ENCODE measurements at regions not wholly inside any gene's neighbourhood (a gene's known extent, or its start where the extent isn't known, plus 50 kb on each side); places are given as distances from the start of the nearest gene placed in this dataset.

DNA sequence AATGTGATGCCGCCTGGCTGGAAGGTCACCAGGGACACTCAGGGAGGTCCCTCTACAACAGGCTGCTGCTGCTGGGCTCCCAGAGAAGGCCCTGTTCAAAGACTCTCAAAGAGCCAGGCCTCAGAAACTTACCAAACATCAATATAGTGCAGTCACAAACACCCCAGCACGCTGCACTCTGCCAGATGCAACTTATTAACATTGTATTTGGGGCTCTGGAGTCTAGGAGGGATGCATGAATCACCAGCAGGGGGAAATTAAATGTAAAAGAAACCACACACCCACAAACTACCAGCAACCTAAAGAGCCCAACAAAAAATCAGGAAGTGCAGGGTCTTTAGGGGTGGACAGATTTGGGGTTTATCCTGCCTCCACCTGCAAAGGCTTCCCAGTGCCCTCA is 74.6 kb upstream of the SPATA12 start:
- no peak overlapping the region for H3K4me3 ChIP-seq (ENCODE audit: low read depth, low read length)
- TF ChIP-seq, protein P1, sequence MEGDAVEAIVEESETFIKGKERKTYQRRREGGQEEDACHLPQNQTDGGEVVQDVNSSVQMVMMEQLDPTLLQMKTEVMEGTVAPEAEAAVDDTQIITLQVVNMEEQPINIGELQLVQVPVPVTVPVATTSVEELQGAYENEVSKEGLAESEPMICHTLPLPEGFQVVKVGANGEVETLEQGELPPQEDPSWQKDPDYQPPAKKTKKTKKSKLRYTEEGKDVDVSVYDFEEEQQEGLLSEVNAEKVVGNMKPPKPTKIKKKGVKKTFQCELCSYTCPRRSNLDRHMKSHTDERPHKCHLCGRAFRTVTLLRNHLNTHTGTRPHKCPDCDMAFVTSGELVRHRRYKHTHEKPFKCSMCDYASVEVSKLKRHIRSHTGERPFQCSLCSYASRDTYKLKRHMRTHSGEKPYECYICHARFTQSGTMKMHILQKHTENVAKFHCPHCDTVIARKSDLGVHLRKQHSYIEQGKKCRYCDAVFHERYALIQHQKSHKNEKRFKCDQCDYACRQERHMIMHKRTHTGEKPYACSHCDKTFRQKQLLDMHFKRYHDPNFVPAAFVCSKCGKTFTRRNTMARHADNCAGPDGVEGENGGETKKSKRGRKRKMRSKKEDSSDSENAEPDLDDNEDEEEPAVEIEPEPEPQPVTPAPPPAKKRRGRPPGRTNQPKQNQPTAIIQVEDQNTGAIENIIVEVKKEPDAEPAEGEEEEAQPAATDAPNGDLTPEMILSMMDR (IDR thresholded peaks at IDR 0.05; ENCODE audit: borderline replicate concordance, insufficient read depth, low read depth, low read length): no peak

DNA sequence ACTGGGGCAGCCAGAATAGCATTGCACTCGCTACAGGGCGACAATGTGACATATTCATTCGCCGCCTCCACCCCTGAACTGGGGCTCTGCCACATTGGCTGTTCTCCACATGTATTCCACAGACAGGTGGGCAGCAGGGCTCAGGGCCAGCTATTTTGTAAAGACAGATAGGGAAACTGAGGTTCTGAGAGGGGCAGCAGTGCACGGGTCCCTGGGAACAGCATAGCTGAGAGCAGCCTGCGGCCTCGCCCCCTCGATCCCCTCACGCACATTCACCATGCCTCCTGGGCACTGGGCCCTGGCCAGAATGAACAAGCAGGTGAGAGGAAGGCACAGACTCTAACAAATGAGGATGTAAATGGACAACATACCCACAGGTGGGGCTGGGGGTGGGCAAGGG is 75.0 kb upstream of the SPATA12 start:
- TF ChIP-seq, protein P1 (IDR thresholded peaks at IDR 0.05; ENCODE audit: borderline replicate concordance, insufficient read depth, low read depth, low read length): no peak
- no peak overlapping the region for H3K4me3 ChIP-seq (ENCODE audit: low read depth, low read length)

DNA sequence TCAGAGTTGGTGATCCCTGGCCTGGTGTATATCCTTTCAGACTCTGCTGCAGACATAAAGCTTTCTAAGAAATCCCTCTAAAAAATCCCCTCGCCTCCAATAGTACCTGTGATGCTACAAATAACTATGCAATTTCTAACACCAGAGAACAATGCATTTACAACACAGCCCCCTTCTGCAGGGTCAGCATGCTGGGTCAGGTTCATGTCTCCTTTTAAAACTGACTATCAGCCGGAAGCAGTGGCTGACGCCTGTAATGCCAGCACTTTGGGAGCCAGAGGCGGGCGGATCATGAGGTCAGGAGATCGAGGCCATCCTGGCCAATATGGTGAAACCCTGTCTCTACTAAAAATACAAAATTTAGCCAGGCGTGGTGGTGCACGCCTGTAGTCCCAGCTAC is 77.0 kb upstream of the SPATA12 start:
- TF ChIP-seq, protein P1 (IDR thresholded peaks at IDR 0.05; ENCODE audit: borderline replicate concordance, insufficient read depth, low read depth, low read length): no peak
- H3K4me3 ChIP-seq (ENCODE audit: low read depth, low read length): no peak overlapping the region

DNA sequence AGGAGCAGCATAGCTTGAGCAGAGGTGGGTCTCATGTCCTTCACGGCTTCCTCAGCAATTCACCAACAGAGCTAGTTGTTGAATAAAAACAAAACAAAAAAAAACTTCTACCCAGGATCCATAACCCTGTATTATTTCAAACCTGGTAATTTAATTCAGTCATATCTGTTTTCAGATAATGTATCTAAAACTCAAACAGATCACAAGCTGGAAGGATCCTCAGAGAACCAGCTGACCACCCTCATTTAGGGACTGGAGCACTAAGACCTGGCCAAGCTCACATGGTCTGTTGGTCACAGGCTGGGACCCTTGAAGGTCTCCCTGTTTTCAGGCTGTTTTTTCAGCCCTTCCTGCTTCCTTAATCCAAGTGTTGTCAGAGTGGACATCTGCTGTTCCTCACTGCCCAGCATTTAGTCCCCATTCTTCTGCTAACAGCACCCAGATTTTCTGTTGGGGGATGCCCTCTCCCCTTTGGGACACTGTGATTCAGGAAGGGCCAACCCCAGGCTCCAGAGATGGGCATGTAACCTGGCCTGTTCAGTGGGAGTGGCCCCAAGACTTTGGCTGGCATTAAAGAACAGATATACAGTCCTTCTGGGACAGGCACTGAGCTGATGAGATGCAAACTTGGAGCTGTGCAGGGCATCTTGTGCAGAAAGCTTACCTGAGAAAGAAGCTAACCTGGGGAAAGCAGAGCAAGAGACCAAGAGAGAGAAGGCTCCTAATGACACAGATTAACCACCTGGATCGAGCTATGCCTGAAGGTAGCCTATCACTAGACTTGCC is 78.8 kb upstream of the SPATA12 start:
- no peak overlapping the region for H3K4me3 ChIP-seq (ENCODE audit: low read depth, low read length)
- TF ChIP-seq, protein P1 (IDR thresholded peaks at IDR 0.05; ENCODE audit: borderline replicate concordance, insufficient read depth, low read depth, low read length): no peak

DNA sequence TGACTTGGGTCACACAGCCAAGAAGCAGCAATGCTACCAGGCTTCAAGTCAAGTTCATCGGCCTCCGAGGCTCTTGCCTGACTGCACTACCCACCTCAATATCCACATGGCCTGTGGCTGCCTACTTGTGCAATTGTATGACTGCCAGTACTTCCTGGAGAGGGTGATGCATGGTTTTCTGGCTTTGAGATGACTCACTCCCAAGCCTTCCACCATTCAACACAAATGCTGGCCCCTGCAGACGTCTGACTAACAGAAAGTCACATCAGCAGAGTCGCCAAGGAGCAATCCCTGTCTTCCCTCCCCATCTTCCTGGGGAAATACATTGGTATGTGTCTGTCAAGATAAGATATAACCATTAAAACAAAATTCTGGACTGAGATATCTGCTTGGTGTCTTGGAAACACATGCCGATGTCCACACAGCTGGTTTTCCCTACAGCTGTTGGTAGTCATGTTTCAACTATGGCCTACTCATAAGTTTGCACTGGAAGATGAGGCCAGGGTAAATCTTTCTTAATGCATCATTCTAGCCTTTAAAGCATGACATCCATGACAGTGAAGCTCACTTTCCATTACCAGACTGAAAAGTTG is 79.6 kb upstream of the SPATA12 start:
- no peak overlapping the region for H3K4me3 ChIP-seq (ENCODE audit: low read depth, low read length)
- TF ChIP-seq, protein P1 (IDR thresholded peaks at IDR 0.05; ENCODE audit: borderline replicate concordance, insufficient read depth, low read depth, low read length): no peak

DNA sequence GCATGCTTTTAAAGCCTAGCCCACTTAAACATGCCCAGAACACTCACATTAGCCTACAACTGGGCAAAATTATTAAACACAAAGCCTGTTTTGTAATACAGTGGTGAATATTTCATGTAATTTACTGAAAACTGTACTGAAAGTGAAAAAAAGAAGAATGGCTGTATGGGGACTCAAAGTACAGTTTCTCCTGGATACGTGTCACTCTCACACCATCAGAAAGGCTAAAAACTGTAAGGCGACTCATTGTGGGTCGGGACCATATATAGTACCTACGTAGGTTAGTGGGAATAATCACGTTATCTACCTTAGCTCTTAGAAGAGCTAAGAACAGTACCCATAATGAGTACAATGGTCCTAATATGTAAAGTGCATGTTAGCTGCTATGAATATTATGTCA is 80.2 kb upstream of the SPATA12 start:
- TF ChIP-seq, protein P1 (IDR thresholded peaks at IDR 0.05; ENCODE audit: borderline replicate concordance, insufficient read depth, low read depth, low read length): no peak
- no peak overlapping the region for H3K4me3 ChIP-seq (ENCODE audit: low read depth, low read length)

DNA sequence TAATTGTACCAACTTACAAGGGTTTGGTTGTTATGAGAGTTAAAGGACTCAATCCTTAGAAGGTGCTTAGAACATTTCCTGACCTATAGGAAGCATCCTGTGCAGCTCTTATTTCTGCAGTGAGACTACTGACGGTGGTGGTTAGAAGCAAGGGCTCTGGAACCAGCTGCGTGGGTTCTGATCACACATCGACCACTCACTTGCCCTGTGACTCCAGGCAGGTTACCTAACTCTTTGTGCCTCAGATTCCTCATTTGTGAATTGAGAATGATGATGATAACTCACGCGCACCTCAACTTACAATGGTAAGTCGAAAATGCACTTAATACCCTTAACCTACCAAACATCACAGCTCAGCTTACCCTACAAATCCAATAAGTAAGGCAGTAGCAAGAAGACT is 80.7 kb upstream of the SPATA12 start:
- H3K4me3 ChIP-seq (ENCODE audit: low read depth, low read length): no peak overlapping the region
- TF ChIP-seq, protein P1 (IDR thresholded peaks at IDR 0.05; ENCODE audit: borderline replicate concordance, insufficient read depth, low read depth, low read length): no peak
